Naive B cell (primary cell): ENCODE measurements at regions not wholly inside any gene's neighbourhood (a gene's known extent, or its start where the extent isn't known, plus 50 kb on each side); places are given as distances from the start of the nearest gene placed in this dataset.
A peak's percentile ranks its signal among the peaks of the same experiment; 100 is the strongest.
"Not testable (repeated sequence)": the region's sequence is repeated elsewhere in the genome, so short reads cannot be mapped to it uniquely, and the experiment has no call there.

Source experiments
- ATAC-seq, 2 donors: fragments of 150-1000 bp; cut with Tn5 transposase; 2 replicates each; pipeline ENCODE4 v1.10.0; 2021; ENCODE audit warnings: low read depth in 2 of 2, mild to moderate bottlenecking in 2 of 2, moderate library complexity in 2 of 2
- DNase-seq: peaks from one replicate; pipeline ENCODE4 v3.0.0; 2022
- H3K27ac Mint-ChIP-seq, 6 donors: one replicate each; pipeline ENCODE4 v1.8.0; 2020 to 2022; ENCODE audit warnings: mild to moderate bottlenecking in 6 of 6, mixed read lengths in 6 of 6, moderate library complexity in 5 of 6, inconsistent platforms in 2 of 6
- H3K27me3 Mint-ChIP-seq, 3 donors: one replicate each; pipeline ENCODE4 v1.8.0; 2021 to 2022; ENCODE audit warnings: mixed read lengths in 3 of 3, mild to moderate bottlenecking in 1 of 3
- H3K36me3 Mint-ChIP-seq, 2 donors: one replicate each; pipeline ENCODE4 v1.8.0; 2020 to 2022; ENCODE audit warnings: mixed read lengths in 2 of 2, inconsistent platforms in 1 of 2, mild to moderate bottlenecking in 1 of 2
- H3K4me1 Mint-ChIP-seq, 3 donors: one replicate each; pipeline ENCODE4 v1.8.0; 2020 to 2022; ENCODE audit warnings: mixed read lengths in 3 of 3, inconsistent platforms in 1 of 3, mild to moderate bottlenecking in 1 of 3, moderate library complexity in 1 of 3
- H3K4me3 Mint-ChIP-seq, 8 donors: one replicate each; pipeline ENCODE4 v1.8.0; 2020 to 2022; ENCODE audit warnings: mild to moderate bottlenecking in 8 of 8, mixed read lengths in 8 of 8, moderate library complexity in 8 of 8, inconsistent platforms in 2 of 8
- H3K9me3 Mint-ChIP-seq, 7 donors: one replicate each; pipeline ENCODE4 v1.8.0; 2020 to 2022; ENCODE audit warnings: mixed read lengths in 7 of 7, mild to moderate bottlenecking in 5 of 7, inconsistent platforms in 2 of 7, moderate library complexity in 1 of 7

DNA sequence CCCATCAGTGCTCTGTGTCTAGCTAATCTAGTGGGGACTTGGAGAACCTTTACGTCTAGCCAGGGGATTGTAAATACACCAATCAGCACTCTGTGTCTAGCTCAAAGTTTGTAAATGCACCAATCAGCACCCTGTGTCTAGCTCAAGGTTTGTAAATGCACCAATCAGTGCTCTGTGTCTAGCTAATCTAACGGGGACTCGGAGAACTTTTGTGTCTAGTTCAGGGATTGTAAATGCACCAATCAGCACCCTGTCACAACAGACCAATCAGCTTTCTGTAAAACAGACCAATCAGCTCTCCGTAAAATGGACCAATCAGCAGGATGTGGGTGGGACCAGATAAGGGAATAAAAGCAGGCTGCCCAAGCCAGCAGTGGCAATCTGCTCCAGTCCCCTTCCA is 268.3 kb upstream of the MKLN1 start:
- Mint-ChIP-seq H3K36me3 (peaks cover 8 to 10% of the 10 kb centered on the region in 2 donors), H3K4me3 (peak overlapping the region in 7 of 8 donors; percentile 20 to 73 (median 54)), H3K27ac (peak overlapping the region; percentile 38 to 100 (median 93)), H3K4me1 (peaks cover 58 to 76% (median 74%) of the 10 kb centered on the region in 3 donors)
- ATAC-seq, DNase-seq, H3K27me3 Mint-ChIP-seq, H3K9me3 Mint-ChIP-seq: not testable (repeated sequence)

DNA sequence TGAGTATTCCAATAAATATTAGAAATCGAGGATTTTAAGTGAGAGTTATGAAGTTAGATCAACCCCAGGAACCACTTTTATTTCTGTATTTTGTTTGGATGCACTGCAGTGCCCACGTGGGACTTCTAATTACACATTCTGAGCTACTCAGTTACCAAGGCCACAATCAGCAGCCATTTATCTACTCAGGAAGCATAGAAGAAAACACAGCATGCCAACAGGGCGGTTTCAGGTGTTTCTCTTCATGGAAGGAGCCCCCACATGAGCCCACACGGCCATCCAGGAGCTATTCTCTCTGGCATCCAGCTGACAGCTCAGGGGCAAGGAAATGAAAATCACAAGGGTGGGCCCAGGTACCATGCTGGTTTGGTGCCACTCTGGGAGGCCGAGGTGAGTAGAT is 266.5 kb upstream of the MKLN1 start:
- peak overlapping the region in 4 of 8 donors; percentile 18 to 59 (median 44) for H3K4me3 Mint-ChIP-seq
- no peak for DNase-seq
- H3K4me1 Mint-ChIP-seq = peaks cover 51 to 70% (median 66%) of the 10 kb centered on the region in 3 donors
- H3K9me3 Mint-ChIP-seq = no peaks in the 10 kb centered on the region
- no peaks in the 10 kb centered on the region for H3K27me3 Mint-ChIP-seq
- H3K27ac Mint-ChIP-seq = peak overlapping the region in 5 of 6 donors; percentile 47 to 73 (median 59)
- peaks cover 2 to 10% of the 10 kb centered on the region in 2 donors for H3K36me3 Mint-ChIP-seq
- no peak for ATAC-seq

DNA sequence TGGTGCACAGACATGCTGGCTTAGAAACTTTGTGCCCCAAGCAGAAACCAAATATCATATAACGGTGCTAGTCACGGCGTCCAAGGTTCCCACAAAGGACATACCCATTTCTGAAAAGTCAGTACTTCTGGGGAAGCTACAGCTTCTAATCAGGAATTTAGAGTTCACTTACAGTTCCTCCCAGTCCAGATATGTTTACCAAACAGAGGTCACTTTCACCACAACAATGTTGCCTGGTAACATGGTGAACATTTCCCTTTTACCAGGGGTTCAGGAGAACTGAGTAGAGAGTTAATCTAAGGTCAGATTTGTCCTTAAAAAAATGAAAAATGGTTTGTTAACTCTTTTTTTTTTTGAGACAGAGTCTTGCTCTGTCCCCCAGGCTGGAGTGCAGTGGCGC is 265.9 kb upstream of the MKLN1 start:
- no peak for ATAC-seq
- Mint-ChIP-seq H3K27ac (peak overlapping the region in 1 of 6 donors; percentile 59), H3K9me3 (no peaks in the 10 kb centered on the region), H3K4me1 (peaks cover 51 to 69% (median 62%) of the 10 kb centered on the region in 3 donors), H3K4me3 (no peak overlapping the region), H3K27me3 (no peaks in the 10 kb centered on the region), H3K36me3 (peaks cover 0 to 10% of the 10 kb centered on the region in 2 donors)
- no peak for DNase-seq

DNA sequence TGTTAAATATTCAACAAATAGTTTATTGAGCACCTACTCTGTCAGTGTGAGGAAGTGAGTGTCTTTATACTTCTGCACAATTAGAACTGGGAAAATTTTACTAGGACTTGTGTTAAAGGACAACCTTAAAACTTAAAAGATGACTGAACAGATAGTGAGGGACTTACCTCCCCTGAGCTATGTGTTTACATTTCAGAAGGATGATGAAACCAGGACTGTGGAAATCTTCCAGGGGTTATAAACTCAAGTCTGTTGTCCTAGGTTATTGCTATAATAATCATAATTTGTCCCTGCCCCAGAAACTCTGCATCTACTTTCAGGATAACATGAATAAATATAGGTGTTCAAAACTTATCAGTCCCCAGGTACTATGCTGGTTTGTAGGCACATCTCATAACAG is 261.0 kb upstream of the MKLN1 start:
- DNase-seq = no peak
- Mint-ChIP-seq H3K9me3 (no peaks in the 10 kb centered on the region), H3K4me1 (peaks cover 55 to 77% (median 62%) of the 10 kb centered on the region in 3 donors), H3K27me3 (no peaks in the 10 kb centered on the region), H3K27ac (peak overlapping the region in 5 of 6 donors; percentile 3 to 90 (median 79)), H3K36me3 (peaks cover 0 to 3% of the 10 kb centered on the region in 2 donors), H3K4me3 (peak overlapping the region in 2 of 8 donors; percentile 2 to 29)
- ATAC-seq = no peak

DNA sequence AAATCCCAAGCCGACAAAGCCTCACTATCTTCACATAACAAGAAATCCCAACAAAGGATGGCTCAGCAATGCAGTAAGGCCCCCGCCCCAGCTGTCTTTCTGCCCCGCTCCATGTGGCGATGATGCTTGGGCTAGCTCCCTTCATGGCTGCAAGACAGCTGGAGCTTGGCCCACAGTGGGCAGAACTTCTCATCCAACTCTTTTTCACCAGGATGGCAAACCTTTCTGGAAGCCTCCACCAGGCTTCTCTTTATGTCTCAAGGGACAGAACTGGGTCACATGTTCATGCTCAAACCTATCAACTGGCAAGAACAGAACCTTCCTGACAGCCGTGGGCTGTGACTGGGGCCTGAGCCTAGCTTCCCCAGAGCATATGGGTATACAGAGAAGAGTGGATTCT is 260.5 kb upstream of the MKLN1 start:
- Mint-ChIP-seq H3K4me1 (peaks cover 55 to 81% (median 68%) of the 10 kb centered on the region in 3 donors), H3K36me3 (peaks cover 0 to 3% of the 10 kb centered on the region in 2 donors), H3K27ac (peak overlapping the region; percentile 69 to 94 (median 81)), H3K4me3 (peak overlapping the region in 4 of 8 donors; percentile 2 to 30 (median 20)), H3K9me3 (no peaks in the 10 kb centered on the region), H3K27me3 (no peaks in the 10 kb centered on the region)
- DNase-seq = no peak
- ATAC-seq = peak; percentile 46 to 51

DNA sequence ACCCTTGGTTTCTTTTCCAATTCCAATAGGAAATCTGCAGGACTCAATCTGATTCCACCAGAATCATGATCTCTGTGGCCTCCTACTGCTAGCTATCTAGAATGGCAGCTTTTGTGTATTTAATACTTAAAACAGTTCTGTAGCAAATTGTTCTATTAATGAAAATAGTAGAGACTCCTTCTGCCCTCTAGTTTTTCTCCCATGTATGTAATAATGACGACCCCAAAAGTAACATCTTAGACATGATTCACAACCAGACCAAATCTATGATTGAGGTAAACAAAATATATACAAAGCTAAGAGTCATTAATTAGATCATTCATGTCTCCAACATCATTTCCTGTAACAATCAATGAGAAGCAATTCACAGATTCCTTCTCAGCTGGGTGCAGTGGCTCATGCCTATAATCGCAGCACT is 259.1 kb upstream of the MKLN1 start:
- Mint-ChIP-seq H3K27me3 (no peaks in the 10 kb centered on the region), H3K4me3 (peak overlapping the region in 2 of 8 donors; percentile 16 to 42), H3K36me3 (peaks cover 0 to 3% of the 10 kb centered on the region in 2 donors), H3K4me1 (peaks cover 56 to 85% (median 71%) of the 10 kb centered on the region in 3 donors), H3K9me3 (peaks cover 0 to 3% (median 0%) of the 10 kb centered on the region in 7 donors), H3K27ac (peak overlapping the region in 4 of 6 donors; percentile 8 to 83 (median 21))
- DNase-seq (no peak), ATAC-seq (no peak)

DNA sequence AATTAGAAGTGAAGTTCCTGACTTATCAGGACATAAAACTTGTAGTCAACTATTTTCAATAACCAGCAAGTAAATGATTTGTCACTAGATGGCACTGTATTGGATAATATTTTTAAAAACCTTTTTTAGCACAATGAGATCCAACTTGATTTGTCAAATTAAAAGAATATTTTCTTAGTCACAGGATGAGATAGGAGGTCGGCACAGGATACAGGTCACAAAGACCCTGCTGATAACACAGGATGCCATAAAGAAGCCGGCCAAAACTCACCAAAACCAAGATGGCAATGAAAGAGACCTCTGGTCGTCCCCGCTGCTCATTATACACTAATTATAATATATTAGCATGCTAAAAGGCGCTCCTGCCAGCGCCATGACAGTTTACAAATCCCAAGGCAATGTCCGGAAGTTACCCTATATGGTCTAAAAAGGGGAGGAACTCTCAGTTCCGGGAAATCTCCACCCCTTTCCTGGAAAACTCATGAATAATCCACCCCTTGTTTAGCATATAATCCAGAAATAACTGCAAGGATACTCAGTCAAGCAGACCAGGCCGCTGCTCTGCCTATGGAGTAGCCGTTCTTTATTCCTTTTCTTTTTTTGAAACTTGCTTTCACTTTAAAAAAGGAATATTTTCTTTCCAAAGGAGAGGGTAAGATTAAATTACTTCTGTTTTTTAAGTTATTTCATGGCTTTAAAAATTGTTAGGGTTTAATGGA is 255.7 kb upstream of the MKLN1 start:
- Mint-ChIP-seq H3K4me3 (peak overlapping the region in 1 of 8 donors; percentile 34), H3K9me3 (peaks cover 0 to 3% (median 0%) of the 10 kb centered on the region in 7 donors), H3K27ac (peak overlapping the region in 2 of 6 donors; percentile 22 to 26), H3K4me1 (peaks cover 58 to 82% (median 71%) of the 10 kb centered on the region in 3 donors), H3K27me3 (no peaks in the 10 kb centered on the region), H3K36me3 (peaks cover 10 to 14% of the 10 kb centered on the region in 2 donors)
- DNase-seq = no peak
- ATAC-seq = no peak

DNA sequence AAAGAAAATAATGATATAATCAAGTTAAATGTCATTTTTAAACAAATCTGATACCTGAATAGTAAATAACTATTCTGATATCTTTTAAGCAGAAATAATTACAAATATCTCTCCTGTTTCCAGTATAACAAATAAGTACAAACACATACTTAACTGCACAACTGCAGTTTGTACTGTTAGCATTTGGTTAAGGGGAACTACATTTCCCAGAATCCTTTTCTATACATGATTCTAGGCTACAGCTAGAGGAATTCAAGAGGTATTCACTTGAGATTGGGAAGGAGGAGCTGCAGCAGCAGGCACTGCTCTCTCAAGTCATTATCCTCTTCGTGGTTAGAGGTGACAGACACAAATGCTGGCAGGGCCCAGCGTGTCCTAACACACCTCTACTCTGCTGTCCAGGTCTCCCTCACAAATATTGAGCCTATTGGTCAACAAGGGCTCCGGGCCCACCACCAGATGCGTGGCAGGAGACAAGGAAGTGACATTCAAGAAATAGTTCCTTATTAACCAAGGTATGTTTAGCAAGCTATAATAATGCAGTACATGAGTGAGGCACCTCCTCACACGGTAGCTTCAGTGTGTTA is 255.1 kb upstream of the MKLN1 start:
- no peaks in the 10 kb centered on the region for H3K27me3 Mint-ChIP-seq
- H3K27ac Mint-ChIP-seq = peak overlapping the region; percentile 13 to 80 (median 42)
- peaks cover 0 to 3% (median 0%) of the 10 kb centered on the region in 7 donors for H3K9me3 Mint-ChIP-seq
- peaks cover 54 to 76% (median 64%) of the 10 kb centered on the region in 3 donors for H3K4me1 Mint-ChIP-seq
- ATAC-seq (peak in 1 of 2 donors; percentile 29), DNase-seq (no peak)
- H3K36me3 Mint-ChIP-seq = peaks cover 10 to 11% of the 10 kb centered on the region in 2 donors
- H3K4me3 Mint-ChIP-seq = peak overlapping the region in 5 of 8 donors; percentile 11 to 52 (median 24)

DNA sequence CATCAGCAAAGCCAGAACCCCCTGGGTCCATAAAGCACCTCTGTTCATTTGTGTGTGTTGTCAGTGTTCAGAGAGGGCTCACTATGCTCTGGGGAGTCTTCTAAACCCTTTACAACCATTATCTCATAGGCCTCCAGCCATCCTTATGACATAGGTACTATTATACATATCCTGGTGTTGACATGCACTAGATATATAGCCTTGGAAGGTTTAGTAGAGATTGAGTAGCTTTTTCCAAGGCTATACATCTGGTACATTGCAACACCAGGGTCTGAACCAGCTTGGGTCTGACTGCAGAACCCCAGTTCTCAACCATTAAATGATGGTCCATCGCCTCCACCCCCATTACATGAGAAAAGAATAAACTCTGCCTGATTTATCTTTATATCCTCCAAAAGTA is 253.6 kb upstream of the MKLN1 start:
- H3K36me3 Mint-ChIP-seq = peaks cover 10 to 11% of the 10 kb centered on the region in 2 donors
- no peak for DNase-seq
- ATAC-seq = no peak
- no peaks in the 10 kb centered on the region for H3K27me3 Mint-ChIP-seq
- H3K27ac Mint-ChIP-seq = peak overlapping the region in 4 of 6 donors; percentile 21 to 89 (median 68)
- H3K4me1 Mint-ChIP-seq = peaks cover 40 to 62% (median 51%) of the 10 kb centered on the region in 3 donors
- peaks cover 0 to 3% (median 0%) of the 10 kb centered on the region in 7 donors for H3K9me3 Mint-ChIP-seq
- H3K4me3 Mint-ChIP-seq = peak overlapping the region in 3 of 8 donors; percentile 15 to 67 (median 22)

DNA sequence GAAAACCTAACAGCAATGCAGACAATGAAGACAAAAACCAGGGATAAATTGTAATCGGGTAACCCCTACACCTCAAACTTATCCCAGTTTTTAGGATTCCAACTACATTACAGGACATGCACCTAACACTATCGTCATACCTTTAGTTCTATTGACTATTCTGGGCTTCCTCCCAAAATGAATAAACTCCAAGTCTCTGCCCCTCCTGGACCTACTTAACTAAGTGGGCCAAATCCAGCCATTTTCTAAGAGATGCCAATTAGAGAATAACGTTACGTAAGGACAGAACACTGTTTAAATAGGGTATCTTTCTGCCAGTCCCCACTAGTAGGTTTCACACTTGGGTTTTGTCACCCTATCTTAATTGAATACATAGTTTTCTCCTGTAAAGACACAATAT is 253.1 kb upstream of the MKLN1 start:
- H3K36me3 Mint-ChIP-seq = peaks cover 10 to 11% of the 10 kb centered on the region in 2 donors
- peaks cover 35 to 56% (median 45%) of the 10 kb centered on the region in 3 donors for H3K4me1 Mint-ChIP-seq
- H3K9me3 Mint-ChIP-seq = peaks cover 0 to 3% (median 0%) of the 10 kb centered on the region in 7 donors
- H3K27ac Mint-ChIP-seq = peak overlapping the region in 2 of 6 donors; percentile 65 to 89
- no peaks in the 10 kb centered on the region for H3K27me3 Mint-ChIP-seq
- no peak for DNase-seq
- no peak for ATAC-seq
- peak overlapping the region in 2 of 8 donors; percentile 3 to 67 for H3K4me3 Mint-ChIP-seq

DNA sequence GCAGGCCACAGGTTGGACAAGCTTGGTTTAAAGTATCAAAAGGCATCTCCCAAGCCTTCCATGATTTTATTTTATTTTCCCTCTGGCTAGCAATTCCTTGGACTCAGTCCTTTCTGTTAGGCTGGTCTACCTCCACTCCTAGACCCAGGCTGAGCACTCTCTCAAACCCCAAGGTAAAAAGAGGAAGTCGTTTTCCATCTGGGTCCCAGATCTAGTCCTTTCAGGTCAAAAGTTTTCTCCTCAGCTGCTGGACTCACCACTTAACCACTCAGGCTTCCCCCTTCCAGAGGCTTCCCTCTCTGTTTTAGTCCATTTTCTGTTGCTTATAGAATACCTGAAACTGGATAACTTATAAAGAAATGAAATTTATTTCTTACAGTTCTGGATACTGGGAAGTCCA is 252.3 kb upstream of the MKLN1 start:
- Mint-ChIP-seq H3K27ac (peak overlapping the region in 5 of 6 donors; percentile 2 to 90 (median 65)), H3K4me1 (peaks cover 31 to 51% (median 37%) of the 10 kb centered on the region in 3 donors), H3K27me3 (no peaks in the 10 kb centered on the region), H3K36me3 (peaks cover 10 to 11% of the 10 kb centered on the region in 2 donors), H3K4me3 (peak overlapping the region in 3 of 8 donors; percentile 23 to 67 (median 44)), H3K9me3 (peaks cover 0 to 3% (median 0%) of the 10 kb centered on the region in 7 donors)
- DNase-seq (no peak), ATAC-seq (peak in 1 of 2 donors; percentile 39)

DNA sequence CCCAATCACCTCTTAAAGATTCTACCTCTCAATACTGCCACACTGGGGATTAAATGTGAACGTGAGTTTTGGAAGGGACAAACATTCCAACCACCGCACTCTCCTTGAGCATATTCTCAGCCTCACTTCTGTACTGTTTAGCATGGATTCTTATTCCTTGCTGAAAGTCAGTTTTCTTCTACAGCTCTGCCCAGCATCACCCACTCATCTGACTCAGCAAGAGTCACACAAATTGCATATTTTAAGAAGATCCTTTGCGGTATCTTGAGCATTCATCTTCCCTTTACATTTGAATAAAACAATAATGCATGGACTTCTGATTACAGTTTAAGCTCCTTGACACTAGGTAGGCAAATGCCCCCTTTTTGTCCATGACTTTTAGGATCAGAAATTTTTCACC is 251.6 kb upstream of the MKLN1 start:
- peaks cover 10 to 11% of the 10 kb centered on the region in 2 donors for H3K36me3 Mint-ChIP-seq
- ATAC-seq (no peak), DNase-seq (no peak)
- H3K27ac Mint-ChIP-seq = peak overlapping the region; percentile 8 to 89 (median 69)
- peaks cover 31 to 49% (median 33%) of the 10 kb centered on the region in 3 donors for H3K4me1 Mint-ChIP-seq
- H3K4me3 Mint-ChIP-seq = peak overlapping the region in 2 of 8 donors; percentile 44 to 67
- H3K27me3 Mint-ChIP-seq = no peaks in the 10 kb centered on the region
- peaks cover 0 to 3% (median 0%) of the 10 kb centered on the region in 7 donors for H3K9me3 Mint-ChIP-seq

DNA sequence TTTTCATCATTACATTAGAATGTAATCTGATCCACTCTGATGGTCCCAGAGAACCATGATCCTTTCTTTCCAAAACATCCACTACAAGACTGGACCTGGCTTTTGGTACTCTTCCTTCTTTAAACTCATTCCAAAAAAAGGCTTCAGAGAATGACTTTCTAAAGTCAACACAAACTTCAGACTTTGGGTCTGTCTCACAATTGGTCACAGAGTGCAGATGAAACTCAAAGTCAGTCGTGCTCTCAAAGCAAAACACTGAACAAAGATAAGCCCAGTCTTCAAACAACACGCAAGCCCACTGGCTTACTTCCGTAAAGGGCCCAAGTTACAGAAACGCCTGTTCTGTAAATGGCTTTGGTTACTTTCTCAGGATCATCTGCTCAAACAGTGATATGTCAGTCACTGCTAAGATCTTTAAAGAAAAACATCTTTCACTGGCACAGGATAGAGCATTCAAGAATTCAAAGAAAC is 250.9 kb upstream of the MKLN1 start:
- DNase-seq (no peak), ATAC-seq (no peak)
- Mint-ChIP-seq H3K27me3 (no peaks in the 10 kb centered on the region), H3K27ac (peak overlapping the region in 5 of 6 donors; percentile 16 to 89 (median 65)), H3K36me3 (peaks cover 10 to 11% of the 10 kb centered on the region in 2 donors), H3K4me1 (peaks cover 31 to 47% (median 35%) of the 10 kb centered on the region in 3 donors), H3K4me3 (peak overlapping the region in 1 of 8 donors; percentile 67), H3K9me3 (peaks cover 0 to 3% (median 0%) of the 10 kb centered on the region in 7 donors)
